Activated CD4-positive, alpha-beta T cell treated with anti-CD3 and anti-CD28 coated beads, Interleukin-2, amount 50 U/mL, for 48 hours (primary cell): ENCODE measurements at regions not wholly inside any gene's neighbourhood (a gene's known extent, or its start where the extent isn't known, plus 50 kb on each side); places are given as distances from the start of the nearest gene placed in this dataset.
"Not testable (repeated sequence)": the region's sequence is repeated elsewhere in the genome, so short reads cannot be mapped to it uniquely, and the experiment has no call there.

Experiments used
- DNase-seq, 2 experiments: peaks; one replicate each; pipeline ENCODE4 v3.0.0-alpha.2; 2020

DNA sequence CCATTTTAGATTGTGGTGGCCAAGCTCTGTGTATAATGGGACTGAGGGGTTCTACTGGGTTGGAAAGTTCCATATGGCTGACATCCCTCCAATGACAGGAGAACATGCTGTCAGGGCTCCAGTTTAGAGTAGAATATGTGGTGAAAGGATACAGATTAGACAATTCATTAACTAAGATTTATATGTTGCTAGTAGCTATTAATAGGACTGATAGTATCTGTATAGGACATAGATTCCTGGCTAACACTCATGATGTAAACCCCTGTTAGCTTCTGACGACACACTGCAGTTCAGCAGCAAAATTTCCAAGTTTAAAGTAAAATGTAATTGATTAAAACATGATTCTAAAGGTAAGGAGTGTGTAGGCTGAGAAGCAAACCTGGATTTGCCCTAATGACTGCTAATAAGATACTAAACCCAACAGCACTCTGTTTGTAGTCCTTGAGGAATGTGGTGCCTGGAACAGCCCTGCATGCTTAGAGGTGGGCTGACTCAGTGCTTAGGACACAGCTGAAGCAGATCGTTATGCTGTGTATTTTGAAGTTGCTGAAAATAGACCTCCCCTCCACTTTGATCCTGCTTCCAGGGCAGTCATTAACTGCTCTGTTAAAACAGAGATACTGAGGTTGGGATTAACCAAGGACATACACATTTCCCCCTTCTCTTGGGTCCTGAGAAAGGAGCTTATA lies 1129.6 kb downstream of the SORCS3 start:
- DNase-seq: no peak

- DNase-seq: no peak
Measured at GRCh38 chr10:105769248-105770184, 1128.4 kb downstream of the SORCS3 start.

GRCh38 chr10:105763611-105764010 lies 1122.5 kb downstream of the SORCS3 start:
- no peak for DNase-seq

DNA sequence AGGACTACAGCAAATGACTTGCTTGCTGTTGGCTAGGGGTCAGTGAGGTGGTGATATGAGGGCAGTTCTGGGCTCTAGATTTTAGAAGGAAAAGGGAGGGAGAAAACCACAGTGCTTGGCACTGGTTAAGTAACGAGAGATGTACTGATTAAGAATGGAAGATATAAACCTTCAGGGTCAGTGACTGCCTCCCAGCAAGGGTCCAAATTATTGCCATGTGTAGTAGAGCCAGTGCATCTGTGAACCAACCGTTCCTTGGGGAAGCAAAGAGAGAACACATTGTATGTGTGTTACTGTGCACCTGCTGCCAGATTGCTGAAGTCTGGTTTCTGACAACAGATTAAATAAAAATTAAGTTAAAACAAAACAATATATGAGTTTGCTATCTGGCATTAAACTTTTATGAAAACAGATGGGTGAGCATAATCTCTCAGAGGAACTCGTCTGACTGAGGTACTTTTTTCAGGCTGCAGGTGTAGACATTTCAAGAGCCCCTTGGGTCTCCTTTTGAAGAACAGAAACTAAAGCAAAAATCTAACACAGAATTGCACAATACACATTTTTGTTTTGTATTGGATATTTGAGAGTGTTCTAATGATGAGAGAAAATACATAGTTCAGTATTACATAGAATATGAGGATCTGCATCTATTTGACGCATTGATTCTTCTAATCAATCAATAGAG lies 1120.6 kb downstream of the SORCS3 start:
- no peak for DNase-seq

DNA sequence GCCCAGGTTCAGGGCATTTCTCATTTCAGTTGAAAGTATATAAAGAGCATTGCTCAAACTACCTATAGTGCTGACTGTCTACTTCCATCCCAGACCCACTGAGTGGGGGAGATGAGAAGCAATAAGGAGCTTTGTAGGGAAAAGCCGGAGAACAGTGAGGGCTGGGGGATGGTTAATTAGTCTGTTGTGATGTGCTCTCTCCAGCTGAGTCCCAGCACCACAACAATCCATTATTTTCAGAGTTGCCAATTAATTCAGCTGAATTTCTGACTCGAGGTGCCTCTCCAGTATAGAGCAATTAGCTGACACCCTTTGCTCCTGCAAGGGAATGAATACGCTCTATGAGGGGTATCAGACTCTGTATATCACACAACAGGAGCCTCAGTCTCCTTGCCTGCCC lies 1118.6 kb downstream of the SORCS3 start:
- DNase-seq: no peak

DNA sequence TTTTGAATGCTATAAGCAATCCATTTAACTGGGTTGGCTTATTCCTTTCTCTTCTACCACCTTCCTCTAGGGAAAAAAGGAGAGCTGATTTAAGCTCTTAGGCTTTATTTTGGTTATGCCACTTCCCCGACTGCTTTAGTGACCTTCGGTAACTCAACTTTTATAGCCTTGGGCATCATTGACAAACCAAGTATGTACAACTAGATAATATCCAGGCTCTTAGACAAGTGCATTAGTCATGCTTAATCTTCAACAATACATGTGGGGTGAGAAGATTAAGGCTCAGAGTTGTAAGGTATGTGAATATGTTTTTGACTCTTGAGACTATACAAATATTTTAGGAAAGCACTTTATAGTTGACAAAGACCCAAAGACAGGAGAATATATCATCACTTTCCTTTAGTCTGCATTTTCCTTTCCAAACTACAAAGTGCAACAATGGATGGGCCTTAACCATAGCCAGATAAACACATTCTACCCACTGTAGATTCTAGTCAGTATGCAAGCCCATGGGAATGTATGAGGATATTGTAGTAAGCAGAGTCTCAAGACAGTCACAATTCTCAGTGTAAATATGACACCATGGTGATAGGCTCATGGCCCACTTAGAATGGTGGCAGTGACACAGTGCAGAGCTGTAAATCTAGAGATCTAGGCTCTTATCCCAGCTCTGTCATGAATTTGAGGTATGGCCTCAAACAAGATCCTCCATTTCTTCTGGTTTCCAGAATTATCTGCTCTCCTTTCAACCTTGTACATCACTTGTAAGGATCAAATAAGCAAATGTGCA lies 1117.3 kb downstream of the SORCS3 start:
- DNase-seq: no peak

DNA sequence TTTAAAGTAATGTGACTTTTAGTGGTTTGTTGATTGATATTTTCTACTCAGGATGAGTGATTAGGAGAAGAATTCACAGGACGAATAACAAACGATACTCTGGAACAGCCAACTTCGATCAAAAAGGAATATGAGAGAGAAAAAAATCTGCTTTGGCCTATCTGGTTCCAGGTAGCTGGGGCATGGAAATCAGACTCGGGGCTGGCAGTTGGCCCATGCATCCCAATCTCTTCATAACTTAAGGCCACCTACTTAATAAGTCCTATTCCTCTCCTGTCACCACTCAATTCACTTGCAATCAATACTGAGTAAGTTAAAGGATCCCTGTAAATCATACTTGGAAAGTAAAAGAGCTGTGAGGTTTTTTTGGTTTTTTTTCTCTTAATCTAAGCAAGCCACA lies 1116.2 kb downstream of the SORCS3 start:
- DNase-seq: no peak

DNA sequence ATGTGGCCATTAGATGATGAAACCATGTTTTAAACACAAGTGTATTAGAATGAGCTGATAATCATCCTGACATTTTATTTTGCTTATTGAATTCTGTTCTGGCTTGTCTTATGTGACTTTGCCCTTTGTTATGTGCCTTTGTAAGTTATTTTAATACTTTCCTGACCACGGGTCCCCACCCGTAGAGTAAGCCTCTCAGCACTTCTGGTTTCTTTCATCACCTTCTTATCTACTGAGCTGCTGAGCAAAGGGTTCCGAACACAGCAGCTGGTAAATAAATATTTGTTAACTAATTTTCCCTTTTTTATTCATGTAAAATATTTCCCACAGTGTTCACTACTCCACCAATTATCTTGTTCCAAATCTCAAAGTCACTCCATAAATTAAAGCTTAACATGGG lies 1115.3 kb downstream of the SORCS3 start:
- no peak for DNase-seq

- DNase-seq: no peak
Measured at GRCh38 chr10:105751688-105752087, 1110.6 kb downstream of the SORCS3 start.

DNA sequence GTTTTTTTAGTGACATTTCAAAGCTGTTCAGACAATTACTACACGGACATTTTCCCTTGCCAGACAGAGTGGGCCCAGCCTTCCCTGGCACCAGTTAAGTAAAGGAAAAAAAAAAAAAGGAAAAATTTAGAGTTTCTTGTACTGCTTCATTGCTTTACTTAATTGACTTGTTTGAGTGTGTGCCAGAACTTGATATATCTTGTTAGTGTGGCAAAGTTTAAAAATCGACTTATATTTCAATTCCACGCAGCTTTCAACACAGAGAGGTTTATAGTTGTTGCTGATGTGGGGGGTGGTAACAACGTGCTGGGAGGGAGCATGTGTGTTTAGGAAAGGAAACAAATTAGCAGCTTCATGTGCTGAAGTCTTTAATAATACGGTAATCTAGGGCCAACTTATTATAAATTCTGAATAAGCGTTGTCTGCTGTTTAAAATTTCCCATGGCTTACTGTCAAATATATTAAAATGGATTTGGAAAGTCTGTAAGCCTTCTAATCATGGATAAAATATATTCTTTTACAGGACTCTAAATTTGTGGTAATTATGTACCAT lies 1104.6 kb downstream of the SORCS3 start:
- DNase-seq: no peak

DNA sequence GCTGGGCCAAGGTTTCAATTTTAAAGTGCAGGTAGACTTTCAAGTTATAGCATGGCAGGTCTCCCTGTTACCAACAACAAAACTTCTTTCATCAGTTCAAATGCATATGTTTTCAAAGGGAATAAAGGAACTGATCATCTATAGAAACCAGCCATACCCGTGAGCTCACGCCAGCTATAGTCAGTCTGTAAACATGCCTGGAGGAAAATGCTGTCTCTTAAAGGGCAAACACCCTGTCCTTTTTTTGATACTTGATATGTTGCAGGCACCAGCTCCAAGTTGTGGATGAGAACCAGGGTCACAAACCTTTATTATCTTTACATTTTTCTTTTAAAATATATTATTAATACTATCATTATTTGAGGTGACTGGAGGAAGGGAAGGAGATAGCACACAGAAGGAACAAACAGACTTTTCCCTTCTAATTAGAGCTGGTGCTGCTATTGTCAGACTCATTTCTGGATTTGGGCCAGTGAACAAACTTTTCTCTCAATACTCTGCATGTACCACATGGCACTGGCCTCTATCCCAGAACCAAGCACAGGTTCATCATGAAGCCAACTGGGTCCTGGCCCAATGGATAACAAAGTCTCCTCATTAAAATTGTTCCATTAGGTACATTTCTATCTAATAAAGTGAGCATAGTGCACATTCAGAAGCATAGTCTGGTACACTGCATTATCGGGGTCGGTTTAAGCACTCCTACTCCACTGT lies 1102.4 kb downstream of the SORCS3 start:
- no peak for DNase-seq

- no peak for DNase-seq
Measured at GRCh38 chr10:105742923-105743322, 1101.8 kb downstream of the SORCS3 start.

GRCh38 chr10:105742184-105742583 lies 1101.1 kb downstream of the SORCS3 start:
- no peak for DNase-seq

GRCh38 chr10:105734479-105734878 lies 1093.4 kb downstream of the SORCS3 start:
- no peak for DNase-seq

DNA sequence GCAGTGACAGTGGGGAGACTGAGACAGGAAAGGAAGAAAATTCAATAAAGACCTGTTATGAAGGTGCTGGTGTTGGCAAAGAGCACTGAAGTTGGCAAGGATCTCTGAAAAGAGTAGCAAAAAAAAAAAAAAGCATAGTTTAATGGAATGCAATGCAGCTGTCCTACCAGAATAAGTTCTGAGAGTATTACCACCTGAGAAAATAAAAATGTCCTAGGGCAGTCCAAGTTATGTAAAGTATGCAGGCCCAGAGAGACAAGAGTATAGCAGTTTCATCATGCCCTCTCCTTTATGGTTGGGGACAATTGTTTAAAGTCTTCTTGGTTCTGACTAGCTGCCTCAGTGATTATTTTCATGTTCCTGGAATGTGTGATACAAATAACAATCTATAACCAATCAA lies 1092.8 kb downstream of the SORCS3 start:
- DNase-seq: no peak

- no peak for DNase-seq
Measured at GRCh38 chr10:105729428-105729827, 1088.3 kb downstream of the SORCS3 start.

DNA sequence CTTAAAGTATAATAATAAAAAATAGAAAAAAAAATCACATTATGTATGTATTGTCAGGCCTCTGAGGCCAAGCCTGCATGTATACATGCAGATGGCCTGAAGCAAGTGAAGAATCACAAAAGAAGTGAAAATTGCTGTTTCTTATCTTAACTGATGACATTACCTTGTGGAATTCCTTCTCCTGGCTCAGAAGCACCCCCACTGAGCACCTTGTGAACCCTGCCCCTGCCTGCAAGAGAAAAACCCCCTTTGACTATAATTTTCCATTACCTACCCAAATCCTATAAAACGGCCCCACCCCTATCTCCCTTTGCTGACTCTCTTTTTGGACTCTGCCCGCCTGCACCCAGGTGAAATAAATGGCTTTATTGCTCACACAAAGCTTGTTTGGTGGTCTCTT lies 1086.5 kb downstream of the SORCS3 start:
- not testable (repeated sequence) for DNase-seq

DNA sequence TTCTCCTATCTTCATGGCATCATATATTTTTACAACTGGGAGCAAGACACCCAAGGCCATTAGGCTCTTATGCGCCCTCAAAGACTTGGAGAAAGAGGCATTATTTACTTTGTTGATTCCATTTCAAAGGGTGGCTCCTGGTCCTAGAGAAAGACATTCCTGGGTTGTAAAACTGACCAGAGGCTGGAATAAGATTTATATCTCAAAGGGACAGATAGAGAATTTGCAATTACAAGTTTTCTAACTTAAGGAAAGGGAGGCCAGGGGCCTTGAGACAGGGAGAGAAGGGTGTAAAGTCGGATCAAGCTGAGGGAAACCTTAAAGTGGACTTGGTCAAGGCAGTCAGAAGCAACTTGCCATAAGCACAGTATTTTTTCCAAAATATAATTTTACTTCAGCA lies 1086.0 kb downstream of the SORCS3 start:
- no peak for DNase-seq

- DNase-seq: no peak
Measured at GRCh38 chr10:105726149-105726548, 1085.1 kb downstream of the SORCS3 start.

DNA sequence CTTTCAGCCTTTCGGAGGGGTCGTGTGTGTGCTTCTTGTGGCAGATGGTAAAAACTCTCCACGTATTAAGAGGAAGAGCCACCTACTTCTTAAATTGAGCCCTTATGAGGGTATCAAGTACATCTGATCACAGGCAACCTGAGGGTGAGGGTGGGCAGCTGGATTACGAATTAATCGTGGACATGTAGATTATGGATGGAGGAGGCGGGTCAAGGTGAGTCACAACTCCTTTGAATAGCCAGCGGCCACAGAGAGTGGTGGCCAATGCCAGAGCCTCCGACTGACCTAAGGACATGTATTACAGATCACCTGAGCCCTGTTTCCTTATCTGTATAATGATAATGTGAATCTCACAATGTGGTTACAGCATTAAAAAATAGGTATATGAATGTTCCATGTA lies 1083.9 kb downstream of the SORCS3 start:
- no peak for DNase-seq

DNA sequence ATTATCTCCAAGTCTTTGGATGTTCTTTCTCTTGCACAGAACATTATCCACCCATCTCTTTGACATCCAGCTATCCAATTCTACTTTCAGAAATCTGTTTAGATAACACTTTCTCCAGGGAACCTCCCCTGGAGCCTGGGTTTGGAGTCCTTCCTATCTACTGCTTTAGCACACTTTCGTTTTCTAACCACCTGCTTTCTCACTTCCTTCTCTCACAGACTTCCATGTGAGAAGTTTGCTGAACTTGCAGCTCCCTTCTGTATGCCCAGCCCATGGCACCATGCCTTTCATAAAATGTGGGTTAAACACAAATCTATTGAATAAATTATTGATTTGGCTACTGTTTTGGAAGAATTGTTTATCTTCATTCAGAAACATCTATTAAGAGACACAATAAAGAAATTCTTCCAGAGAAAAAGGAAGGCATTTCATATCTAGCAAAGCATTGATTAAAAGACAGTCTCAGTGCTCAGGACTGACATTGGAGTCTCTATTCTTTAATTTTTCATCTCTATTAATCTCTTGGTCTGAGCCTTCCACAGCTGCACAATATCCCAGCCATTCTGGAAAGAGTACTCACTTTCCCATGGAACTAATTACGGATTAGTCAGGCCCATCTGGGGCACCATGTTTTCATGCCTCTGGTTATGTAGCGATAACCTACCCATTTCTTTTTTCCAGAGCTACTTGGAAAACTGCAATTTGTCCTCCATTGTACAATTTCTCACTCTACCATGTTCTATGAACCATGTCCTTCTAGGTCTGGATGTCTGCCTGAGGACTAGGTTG lies 1077.3 kb downstream of the SORCS3 start:
- no peak for DNase-seq
